Skeletal muscle cell (primary cell): ENCODE measurements at regions not wholly inside any gene's neighbourhood (a gene's known extent, or its start where the extent isn't known, plus 50 kb on each side); places are given as distances from the start of the nearest gene placed in this dataset.
A peak's percentile ranks its signal among the peaks of the same experiment; 100 is the strongest.

Experiments
- DNase-seq: peaks from one replicate; pipeline ENCODE4 v3.0.0-alpha.2; 2010; ENCODE audit warnings: low read depth
- H3K4me3 ChIP-seq: 2 replicates; pipeline ENCODE4 v1.5.1; 2011; ENCODE audit warnings: low read depth, mild to moderate bottlenecking, control low read depth, low read length, moderate library complexity

GRCh38 chr7:85449478-85449877 lies 262.6 kb upstream of the SEMA3D start:
- no peak for DNase-seq
- no peak overlapping the region for H3K4me3 ChIP-seq

DNA sequence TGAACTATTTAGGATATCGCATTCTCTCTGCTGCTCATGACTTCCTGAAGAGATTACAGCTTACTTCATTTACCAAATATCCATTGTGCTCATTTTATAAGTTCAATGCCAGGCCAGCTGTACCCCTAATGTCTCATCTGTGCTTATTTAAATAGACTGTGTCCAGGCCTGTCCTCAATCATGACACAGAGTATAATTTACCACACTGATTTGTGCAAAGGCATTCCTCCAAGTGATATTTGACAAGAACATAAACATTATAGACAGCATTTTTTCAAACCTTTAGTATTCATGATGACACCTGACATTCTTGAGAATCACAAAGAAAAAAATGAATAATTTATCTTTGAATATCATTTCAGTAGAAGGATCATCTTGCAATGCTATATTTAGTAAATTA lies 260.1 kb upstream of the SEMA3D start:
- H3K4me3 ChIP-seq = no peak overlapping the region
- DNase-seq = no peak

DNA sequence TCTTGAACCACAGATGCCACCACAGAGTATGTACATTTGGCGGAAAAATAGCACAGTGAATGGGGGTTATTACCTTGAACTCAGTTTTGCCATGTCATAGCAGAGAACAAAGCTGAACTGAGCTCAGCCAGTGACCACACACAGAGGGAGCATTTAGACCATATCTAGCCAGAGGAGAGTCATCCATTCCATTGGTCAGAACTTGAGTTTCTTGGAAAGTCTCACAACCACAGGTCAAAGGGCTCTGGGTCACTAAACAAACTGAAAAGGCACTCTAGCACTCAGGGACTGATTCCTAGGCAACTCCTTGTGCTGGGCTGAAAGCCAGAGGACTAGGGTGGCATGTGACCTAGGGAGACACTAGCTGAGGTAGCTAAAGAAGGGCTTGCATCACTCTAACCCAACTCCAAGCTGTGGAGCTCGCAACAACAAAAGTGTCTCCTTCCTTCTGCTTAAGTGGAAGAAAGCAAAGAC lies 239.7 kb upstream of the SEMA3D start:
- DNase-seq = peak; percentile 4
- no peak overlapping the region for H3K4me3 ChIP-seq

DNA sequence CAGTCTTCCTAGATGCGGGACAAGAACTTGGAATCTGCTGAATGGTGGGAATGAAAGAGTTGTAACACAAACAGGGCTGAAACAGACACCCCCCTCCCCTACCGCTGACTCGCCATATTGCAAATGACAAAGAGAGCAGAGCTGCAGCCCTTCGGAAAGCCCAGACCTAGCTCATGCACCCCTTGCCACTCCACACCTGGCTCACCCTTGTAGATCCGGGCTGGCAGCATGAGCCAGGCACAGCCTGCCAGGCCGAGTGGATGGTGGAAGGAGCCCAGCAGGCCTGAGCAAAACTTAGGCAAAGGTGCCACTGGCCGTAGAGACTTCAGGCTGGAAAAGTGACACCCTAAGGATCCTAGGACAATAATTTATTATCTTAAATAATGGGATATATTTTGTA lies 237.4 kb upstream of the SEMA3D start:
- DNase-seq = no peak

DNA sequence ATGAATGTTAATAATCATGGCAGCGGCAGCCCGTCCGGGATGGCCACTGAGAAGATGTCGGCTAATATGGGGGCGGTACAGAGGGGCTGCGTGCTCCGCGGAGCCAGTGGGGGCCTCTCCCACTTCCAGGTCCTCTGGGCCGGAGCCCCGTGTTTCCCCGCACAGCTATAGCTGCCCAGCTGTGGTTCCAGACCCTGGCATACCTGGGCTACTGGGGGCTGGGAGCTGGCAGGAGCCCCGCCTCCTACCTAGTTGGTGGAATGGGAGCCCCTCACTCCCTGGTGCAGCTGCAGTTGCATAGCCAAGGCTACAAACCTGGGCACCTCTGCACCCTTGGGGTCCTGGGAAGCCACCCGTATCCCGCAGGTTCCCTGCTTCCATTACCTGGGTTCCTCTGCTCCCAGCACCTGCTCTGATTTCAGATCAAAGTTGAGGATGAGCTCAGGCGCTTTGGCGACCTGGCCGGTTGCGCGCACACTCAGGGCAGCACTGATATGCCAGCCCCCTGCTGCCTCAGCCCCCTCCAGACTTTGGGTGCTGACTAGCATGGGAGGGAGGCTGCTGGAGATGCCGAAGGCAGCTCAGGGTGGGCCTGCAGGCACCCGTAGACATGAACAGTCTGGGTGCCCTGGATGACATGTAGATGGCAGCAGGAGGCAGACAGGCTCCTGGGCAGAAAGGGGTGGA lies 236.5 kb upstream of the SEMA3D start:
- no peak for DNase-seq
- H3K4me3 ChIP-seq = no peak overlapping the region

More for the DNA sequence above, 237.4 kb upstream of the SEMA3D start:
- no peak overlapping the region for H3K4me3 ChIP-seq

DNA sequence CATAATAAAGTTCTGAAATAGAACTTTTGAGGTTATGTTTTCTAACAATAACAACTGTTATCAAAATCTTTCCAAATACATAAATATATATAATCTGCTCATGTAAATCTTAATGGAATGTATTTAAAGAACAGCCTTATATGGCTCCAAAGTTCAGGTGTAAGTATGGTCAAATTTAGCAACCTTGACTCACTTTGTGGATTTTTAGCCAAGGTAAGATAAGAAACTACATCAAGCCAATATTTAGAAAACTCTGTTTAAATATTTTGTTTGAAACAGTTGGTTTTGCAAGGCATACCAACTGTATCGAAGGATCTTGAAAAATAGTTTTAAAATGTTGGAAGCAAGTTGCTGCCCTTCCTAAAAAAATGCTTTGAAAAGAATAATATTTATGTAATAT lies 228.9 kb upstream of the SEMA3D start:
- no peak overlapping the region for H3K4me3 ChIP-seq
- DNase-seq = no peak

DNA sequence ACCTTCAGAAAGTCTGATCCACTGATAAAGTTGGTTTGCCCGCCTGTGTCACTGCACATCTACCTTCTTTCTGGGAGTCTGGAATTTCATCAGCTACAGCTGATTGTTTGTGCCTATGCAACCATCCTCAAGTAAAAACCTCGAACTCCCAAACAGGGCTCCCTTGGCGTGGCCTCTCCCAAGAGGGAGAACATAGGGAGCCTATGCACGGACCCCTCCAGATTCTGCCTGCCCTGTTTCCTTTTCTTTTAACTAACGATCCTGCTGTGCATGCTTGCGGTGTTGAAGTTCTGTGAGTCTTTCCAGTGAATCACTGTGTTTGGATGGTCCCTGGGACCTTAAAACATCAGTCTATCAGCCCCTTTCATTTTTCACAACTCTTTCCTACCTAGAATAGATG lies 226.9 kb upstream of the SEMA3D start:
- no peak overlapping the region for H3K4me3 ChIP-seq
- no peak for DNase-seq

GRCh38 chr7:85412912-85413311 lies 226.1 kb upstream of the SEMA3D start:
- no peak overlapping the region for H3K4me3 ChIP-seq
- no peak for DNase-seq

DNA sequence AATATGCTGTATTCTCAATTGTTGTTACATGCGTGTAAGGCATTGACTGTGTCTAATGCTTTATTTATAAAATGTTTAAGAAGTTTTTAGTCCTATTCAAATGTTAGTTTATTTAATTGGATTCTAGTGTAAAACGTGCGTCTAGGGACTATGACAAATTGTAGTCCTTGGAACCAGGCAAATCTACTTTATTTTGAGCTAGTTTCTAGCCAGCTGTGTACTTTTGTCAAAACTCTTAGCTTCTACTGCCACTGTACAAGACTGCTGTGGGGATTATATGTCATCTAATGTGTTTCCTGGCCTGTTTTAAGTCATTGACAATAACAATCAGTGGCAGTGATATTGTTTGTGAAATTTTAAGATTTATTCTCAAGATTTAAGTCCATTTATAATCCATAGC lies 220.5 kb upstream of the SEMA3D start:
- H3K4me3 ChIP-seq = no peak overlapping the region
- DNase-seq = no peak

GRCh38 chr7:85405016-85405902 lies 218.4 kb upstream of the SEMA3D start:
- no peak overlapping the region for H3K4me3 ChIP-seq
- DNase-seq = no peak

DNA sequence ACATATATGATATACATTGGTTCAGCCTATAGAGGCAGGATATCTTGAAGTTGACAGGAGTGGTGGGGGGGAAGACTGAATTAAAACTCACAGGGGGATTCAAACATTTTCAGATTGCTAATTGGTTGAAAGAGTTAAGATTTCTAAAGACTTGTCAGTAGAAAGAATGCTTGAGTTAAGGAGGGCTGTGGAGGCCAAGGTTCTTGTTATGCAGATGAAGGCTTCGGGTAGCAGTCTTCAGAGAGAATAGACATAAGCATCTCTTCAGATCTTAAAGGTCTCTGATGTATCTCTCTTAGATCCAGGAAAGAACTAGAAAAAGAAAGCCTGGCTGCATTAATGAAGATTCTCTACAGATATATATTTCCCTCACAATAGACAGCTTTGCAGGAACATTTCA lies 209.8 kb upstream of the SEMA3D start:
- no peak for DNase-seq
- H3K4me3 ChIP-seq = no peak overlapping the region

GRCh38 chr7:85392789-85393188 lies 205.9 kb upstream of the SEMA3D start:
- no peak overlapping the region for H3K4me3 ChIP-seq

GRCh38 chr7:85392326-85392725 lies 205.5 kb upstream of the SEMA3D start:
- no peak overlapping the region for H3K4me3 ChIP-seq
- DNase-seq = no peak

More at GRCh38 chr7:85392789-85393188, 205.9 kb upstream of the SEMA3D start:
- no peak for DNase-seq

GRCh38 chr7:85386460-85386859 lies 199.6 kb upstream of the SEMA3D start:
- no peak for DNase-seq
- no peak overlapping the region for H3K4me3 ChIP-seq

DNA sequence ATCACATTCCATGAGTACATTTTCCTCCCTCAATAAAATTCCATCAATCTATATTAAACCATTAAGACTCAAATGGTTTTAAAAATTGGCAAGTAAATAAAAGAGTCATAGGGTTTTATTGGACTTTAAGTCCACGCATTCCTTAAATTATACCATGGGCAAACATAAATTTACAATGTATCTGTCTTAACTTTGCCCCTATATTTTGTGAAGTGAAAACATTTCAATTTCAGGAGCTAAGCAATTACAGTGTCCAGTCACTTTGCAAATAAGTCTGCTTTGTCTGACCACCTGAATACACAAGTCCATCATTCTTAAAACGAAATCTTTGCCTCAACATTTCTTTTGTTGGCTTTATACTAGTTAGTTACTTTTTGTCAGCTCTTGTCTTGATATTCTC lies 197.5 kb upstream of the SEMA3D start:
- no peak for DNase-seq
- H3K4me3 ChIP-seq = no peak overlapping the region

DNA sequence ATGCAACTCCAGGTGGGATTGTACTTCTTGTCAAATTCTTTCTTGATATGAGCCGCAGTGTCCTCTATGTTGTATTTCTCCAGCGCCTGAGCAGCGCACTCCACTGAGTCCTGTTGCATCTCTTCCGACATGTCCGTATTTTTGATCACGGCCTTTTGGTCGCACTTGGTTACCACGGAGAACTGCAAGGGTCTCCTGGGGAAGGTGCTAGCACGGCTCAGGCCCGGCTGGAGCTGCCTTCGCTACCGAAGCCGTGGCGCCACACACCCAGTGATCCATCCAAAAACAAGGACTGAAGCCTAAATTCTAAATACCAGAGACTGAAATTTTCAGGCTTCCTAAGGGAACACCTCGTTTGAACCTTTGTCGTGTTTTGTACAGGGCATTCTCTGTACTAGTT lies 194.4 kb upstream of the SEMA3D start:
- no peak for DNase-seq
- no peak overlapping the region for H3K4me3 ChIP-seq

- no peak for DNase-seq
Measured at GRCh38 chr7:85376589-85376988, 189.7 kb upstream of the SEMA3D start.

GRCh38 chr7:85356916-85357315 lies 170.1 kb upstream of the SEMA3D start:
- DNase-seq = no peak
- no peak overlapping the region for H3K4me3 ChIP-seq

More at GRCh38 chr7:85376589-85376988, 189.7 kb upstream of the SEMA3D start:
- no peak overlapping the region for H3K4me3 ChIP-seq

DNA sequence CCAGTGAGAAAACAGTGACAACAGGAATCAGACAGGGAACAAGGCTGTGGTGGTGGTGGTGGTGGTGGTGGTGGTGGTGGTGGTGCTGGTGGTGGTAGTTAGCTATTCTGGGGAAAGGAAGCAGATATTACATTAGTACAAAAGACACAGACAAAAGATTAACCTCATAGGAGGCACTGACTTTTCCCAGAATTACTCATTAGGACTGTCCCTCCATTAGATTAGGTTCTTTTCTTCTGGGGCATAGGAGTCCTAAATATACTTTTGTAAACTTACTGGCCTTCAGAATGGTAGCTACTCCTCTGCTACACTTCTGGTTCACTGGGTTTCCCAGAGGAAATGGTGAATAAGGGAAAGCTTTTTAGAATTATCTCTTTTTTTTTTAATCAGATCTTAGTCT lies 156.6 kb upstream of the SEMA3D start:
- DNase-seq = no peak

GRCh38 chr7:85342781-85343180 lies 155.9 kb upstream of the SEMA3D start:
- DNase-seq = no peak

More for the DNA sequence above, 156.6 kb upstream of the SEMA3D start:
- H3K4me3 ChIP-seq = no peak overlapping the region

GRCh38 chr7:85341973-85342372 lies 155.1 kb upstream of the SEMA3D start:
- no peak for DNase-seq
- H3K4me3 ChIP-seq = no peak overlapping the region

More at GRCh38 chr7:85342781-85343180, 155.9 kb upstream of the SEMA3D start:
- no peak overlapping the region for H3K4me3 ChIP-seq
